ENCODE measurements at regions not wholly inside any gene's neighbourhood (a gene's known extent, or its start where the extent isn't known, plus 50 kb on each side); places are given as distances from the start of the nearest gene placed in this dataset.

DNA sequence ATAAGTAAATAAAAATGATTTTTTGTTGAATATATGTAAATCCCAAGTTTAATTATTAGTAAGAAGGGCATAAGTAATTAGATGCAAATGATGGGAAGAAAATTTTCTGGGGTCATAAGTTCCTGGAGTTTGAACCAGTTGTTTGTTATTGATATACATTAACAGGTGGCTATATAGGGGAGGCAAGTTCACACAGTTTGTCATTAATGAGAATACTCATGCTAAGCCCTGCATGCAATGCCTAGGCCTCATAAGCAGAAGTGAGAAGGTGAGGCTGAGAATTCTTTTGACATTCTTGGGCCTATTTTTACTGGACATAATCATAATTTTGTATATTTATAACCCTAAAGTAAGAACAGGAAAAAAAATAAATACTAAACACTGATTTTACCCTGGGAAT lies 1210.7 kb upstream of the PCDH9 start:
- POLR2A ChIA-PET = no interaction called here
- Mint-ChIP-seq H3K27ac (no peak overlapping the region), H3K4me3 (no peak overlapping the region), H3K36me3 (no peaks in the 10 kb centered on the region), H3K9me3 (peaks cover 2% of the 10 kb centered on the region), H3K27me3 (no peaks in the 10 kb centered on the region), H3K4me1 (no peaks in the 10 kb centered on the region)
- ATAC-seq (ENCODE audit: low read depth) (no peak), DNase-seq (no peak)

DNA sequence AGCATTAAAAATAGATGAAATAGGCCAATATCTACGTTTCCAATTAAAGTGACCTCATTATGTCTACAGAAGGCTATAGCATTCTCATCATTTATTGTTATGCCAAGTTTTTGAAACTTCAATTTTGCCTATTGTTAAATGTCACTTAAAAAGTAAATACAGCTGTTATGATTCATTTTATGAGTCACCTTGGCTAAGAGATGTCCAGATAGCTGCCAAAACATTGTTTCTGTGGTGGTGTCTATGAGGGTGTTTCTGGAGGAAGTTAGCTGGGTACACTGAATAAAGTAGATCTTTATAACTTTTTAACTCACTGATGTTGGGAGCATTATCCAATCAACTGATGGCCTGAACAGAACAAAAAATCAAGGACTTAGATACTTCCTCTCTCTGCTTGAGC lies 1209.7 kb upstream of the PCDH9 start:
- no peak overlapping the region for H3K4me3 Mint-ChIP-seq
- H3K27me3 Mint-ChIP-seq = no peaks in the 10 kb centered on the region
- peaks cover 2% of the 10 kb centered on the region for H3K9me3 Mint-ChIP-seq
- POLR2A ChIA-PET = no interaction called here
- H3K36me3 Mint-ChIP-seq = no peaks in the 10 kb centered on the region
- H3K27ac Mint-ChIP-seq = no peak overlapping the region
- H3K4me1 Mint-ChIP-seq = no peaks in the 10 kb centered on the region
- ATAC-seq (ENCODE audit: low read depth) (no peak), DNase-seq (no peak)

DNA sequence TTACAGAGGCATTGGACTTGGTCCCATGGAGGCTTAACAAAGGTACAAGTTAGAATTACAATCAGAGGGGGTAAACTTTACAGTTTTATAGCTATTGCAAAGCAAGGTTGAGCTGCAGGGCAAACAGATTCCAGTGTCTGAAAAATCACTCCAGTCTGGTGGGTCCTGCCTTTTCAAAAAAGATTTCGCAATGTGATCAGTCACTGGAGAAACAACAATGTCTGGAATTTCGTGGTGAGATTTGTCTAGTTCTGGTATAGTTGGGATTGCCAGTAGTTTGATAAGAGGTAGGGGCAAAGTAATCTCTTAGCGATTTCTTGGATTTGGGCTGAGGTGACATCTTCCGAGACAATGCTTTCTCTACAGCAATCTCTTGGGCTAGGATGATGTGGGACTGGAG lies 1198.2 kb upstream of the PCDH9 start:
- Mint-ChIP-seq H3K9me3 (peaks cover 4% of the 10 kb centered on the region), H3K4me1 (no peaks in the 10 kb centered on the region), H3K27ac (no peak overlapping the region), H3K36me3 (no peaks in the 10 kb centered on the region), H3K4me3 (no peak overlapping the region), H3K27me3 (no peaks in the 10 kb centered on the region)
- POLR2A ChIA-PET = no interaction called here
- DNase-seq (no peak), ATAC-seq (ENCODE audit: low read depth) (no peak)

DNA sequence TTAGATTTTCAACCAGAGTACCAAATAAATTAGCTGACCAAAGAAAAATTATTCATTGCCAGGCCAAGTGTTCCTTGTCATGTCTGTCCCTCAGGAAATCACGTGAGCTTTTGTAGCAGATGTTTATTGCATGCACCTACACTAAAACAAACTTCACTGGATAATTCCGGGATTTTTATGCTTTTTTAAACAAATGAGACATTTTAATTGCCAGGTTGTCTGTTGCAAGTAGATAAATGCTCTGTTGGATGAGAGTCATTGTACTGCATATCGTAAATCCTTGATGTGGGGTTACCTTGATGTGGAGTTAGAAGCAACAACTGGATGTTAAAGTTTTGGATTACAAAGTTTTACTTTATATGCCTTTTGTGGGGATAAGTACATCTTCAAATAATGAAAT lies 1187.7 kb upstream of the PCDH9 start:
- no peaks in the 10 kb centered on the region for H3K36me3 Mint-ChIP-seq
- H3K4me1 Mint-ChIP-seq = no peaks in the 10 kb centered on the region
- peaks cover 10% of the 10 kb centered on the region for H3K9me3 Mint-ChIP-seq
- DNase-seq = no peak
- H3K4me3 Mint-ChIP-seq = no peak overlapping the region
- H3K27ac Mint-ChIP-seq = no peak overlapping the region
- no peaks in the 10 kb centered on the region for H3K27me3 Mint-ChIP-seq
- no peak for ATAC-seq (ENCODE audit: low read depth)
- POLR2A ChIA-PET = no interaction called here

DNA sequence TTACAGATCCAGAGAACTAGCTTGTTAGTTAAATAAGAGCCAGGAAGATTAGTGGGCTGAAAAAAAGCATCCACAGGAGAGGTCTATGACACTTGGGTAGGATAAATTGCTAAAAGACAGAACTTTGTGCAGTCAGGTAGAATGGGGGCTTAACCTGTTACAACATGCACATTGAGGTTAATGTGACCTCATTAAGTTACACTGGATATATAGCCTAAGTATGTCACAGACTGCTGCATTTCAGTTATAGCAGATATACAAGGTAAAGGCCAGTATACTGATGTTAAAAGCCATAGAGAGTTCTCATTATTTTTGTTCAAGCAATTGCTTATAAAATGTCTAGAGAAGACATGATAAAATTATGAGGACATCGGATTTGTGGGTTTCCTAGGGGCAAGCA lies 1179.9 kb upstream of the PCDH9 start:
- no peak overlapping the region for H3K27ac Mint-ChIP-seq
- POLR2A ChIA-PET = no interaction called here
- no peaks in the 10 kb centered on the region for H3K27me3 Mint-ChIP-seq
- H3K36me3 Mint-ChIP-seq = no peaks in the 10 kb centered on the region
- no peak for DNase-seq
- H3K4me3 Mint-ChIP-seq = no peak overlapping the region
- peaks cover 7% of the 10 kb centered on the region for H3K9me3 Mint-ChIP-seq
- ATAC-seq (ENCODE audit: low read depth) = no peak
- no peaks in the 10 kb centered on the region for H3K4me1 Mint-ChIP-seq

DNA sequence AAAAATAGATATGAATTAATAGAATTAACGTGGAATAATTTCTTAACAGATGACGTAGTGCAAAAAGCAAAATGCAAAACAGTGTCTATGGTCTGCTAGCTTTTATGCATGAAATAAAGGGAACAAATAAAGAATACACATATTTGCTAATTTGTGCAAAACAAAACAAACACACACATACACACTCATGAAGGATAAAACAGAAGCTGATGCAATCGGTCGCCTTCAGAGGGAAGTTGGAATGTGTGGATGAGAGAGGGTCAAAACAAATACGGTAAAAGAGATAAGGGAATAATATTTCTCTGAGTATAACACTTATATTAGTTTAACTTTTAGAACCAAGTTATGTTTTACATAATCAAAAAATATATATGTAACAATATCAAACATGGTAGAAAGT lies 1160.9 kb upstream of the PCDH9 start:
- Mint-ChIP-seq H3K4me3 (no peak overlapping the region), H3K27ac (no peak overlapping the region), H3K27me3 (no peaks in the 10 kb centered on the region), H3K4me1 (no peaks in the 10 kb centered on the region), H3K9me3 (peaks cover 7% of the 10 kb centered on the region), H3K36me3 (no peaks in the 10 kb centered on the region)
- ATAC-seq (ENCODE audit: low read depth) = no peak
- POLR2A ChIA-PET = no interaction called here
- DNase-seq = no peak

DNA sequence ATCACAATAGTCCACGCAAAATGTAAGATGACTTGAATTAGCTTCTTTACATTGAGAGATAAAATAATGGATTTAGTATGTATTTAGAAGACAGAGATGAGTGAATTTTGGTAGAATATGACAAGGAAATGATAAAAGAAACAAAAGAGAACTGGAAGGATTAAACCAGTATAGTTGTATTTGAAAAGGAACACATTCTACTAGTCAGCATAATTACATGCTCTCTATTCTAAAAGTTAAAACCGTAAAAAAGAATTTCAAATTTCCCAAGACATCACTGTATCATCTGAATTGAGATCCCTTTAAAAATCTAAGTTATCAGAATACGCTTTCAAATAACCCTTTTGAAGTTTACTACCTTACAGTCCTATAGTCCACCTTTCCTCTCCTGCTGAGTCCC lies 1156.7 kb upstream of the PCDH9 start:
- no peak overlapping the region for H3K27ac Mint-ChIP-seq
- no peaks in the 10 kb centered on the region for H3K27me3 Mint-ChIP-seq
- ATAC-seq (ENCODE audit: low read depth) (no peak), DNase-seq (no peak)
- H3K9me3 Mint-ChIP-seq = peaks cover 6% of the 10 kb centered on the region
- POLR2A ChIA-PET = no interaction called here
- no peak overlapping the region for H3K4me3 Mint-ChIP-seq
- no peaks in the 10 kb centered on the region for H3K4me1 Mint-ChIP-seq
- no peaks in the 10 kb centered on the region for H3K36me3 Mint-ChIP-seq

DNA sequence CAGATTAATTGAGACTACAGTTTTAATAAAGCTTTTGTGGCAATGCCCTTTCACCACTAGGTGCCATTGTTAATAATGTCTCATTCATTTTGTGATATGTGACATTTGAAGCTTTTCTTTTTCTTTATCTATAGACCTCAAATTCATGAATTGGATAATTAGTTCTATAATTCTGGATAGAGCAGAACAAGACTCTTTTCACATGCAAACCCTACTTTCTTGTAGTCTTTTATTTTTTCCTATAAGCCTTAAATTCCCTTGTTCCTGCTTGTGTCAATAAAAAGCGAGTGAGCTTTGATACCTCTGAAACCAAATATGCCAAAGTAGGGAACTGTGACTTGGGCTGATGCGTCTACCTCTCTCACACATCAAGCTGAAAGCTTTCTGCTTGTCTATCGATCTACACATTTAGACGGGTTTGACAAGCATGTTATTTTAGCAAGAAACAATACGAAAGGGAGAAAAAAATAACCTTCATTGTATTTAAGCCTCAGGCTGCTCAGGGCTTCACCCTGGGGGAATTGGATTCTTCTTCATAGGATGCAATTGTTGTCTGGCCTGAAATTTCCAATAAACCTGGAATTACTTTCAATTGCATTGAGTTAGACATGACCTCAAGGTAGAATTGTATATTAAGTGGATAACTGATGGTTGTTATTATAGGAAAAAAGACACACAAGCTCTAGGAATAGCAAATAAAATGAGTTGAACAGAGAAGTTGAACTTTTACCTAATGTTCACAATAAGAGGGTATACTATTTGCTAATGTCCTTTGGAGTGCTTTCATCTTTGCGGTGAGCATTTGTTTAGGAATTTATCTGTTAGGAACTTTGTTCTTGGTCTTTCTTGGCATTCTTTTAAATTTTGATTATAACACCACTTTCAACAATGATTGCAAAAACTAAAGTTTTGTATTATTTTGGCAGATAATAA lies 1150.2 kb upstream of the PCDH9 start:
- DNase-seq = no peak
- Mint-ChIP-seq H3K36me3 (no peaks in the 10 kb centered on the region), H3K9me3 (peaks cover 2% of the 10 kb centered on the region), H3K4me1 (no peaks in the 10 kb centered on the region), H3K4me3 (no peak overlapping the region), H3K27me3 (no peaks in the 10 kb centered on the region), H3K27ac (no peak overlapping the region)
- ATAC-seq (ENCODE audit: low read depth) = no peak
- POLR2A ChIA-PET = no interaction called here

DNA sequence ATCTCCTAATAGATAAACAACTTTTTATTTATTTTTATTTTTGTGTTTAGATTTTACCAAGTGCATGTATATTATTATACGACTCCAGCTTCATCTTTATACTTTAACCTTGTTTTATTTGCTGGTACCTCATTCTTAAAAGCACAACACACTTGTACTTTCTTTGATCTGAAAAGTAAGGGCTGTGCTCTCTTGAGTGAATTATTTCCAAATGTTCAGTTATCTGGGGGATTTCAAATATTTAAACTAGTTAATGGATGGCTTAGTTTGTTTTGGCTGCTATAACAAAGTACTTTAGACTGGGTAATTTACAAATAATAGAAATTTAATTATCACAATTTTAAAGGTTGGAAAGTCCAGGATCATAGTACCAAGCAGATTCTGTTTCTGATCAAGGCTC lies 1148.2 kb upstream of the PCDH9 start:
- ATAC-seq (ENCODE audit: low read depth) = no peak
- Mint-ChIP-seq H3K9me3 (peaks cover 2% of the 10 kb centered on the region), H3K27ac (no peak overlapping the region), H3K4me1 (no peaks in the 10 kb centered on the region), H3K27me3 (no peaks in the 10 kb centered on the region), H3K4me3 (no peak overlapping the region), H3K36me3 (no peaks in the 10 kb centered on the region)
- POLR2A ChIA-PET = no interaction called here
- DNase-seq = no peak

DNA sequence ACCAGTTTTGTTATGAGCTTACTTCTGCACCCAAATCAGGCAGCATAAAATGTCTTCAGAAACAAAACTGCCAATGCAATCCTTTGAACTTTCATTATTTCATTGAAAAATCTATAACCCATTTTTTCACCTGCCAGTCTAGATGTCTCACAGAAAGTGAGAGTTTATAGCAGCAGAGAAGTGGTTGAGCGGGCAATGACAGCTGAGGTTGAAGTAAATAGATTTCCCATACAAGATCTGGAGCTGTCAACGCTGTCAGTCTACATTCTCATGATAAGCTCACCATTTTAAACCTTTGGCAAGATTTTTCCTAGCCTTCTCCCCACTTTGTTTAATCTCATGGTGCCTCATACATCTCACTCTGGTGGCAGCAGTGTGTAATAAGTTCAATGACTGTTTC lies 1144.9 kb upstream of the PCDH9 start:
- Mint-ChIP-seq H3K27ac (no peak overlapping the region), H3K9me3 (peaks cover 4% of the 10 kb centered on the region), H3K4me1 (no peaks in the 10 kb centered on the region), H3K36me3 (no peaks in the 10 kb centered on the region), H3K4me3 (no peak overlapping the region), H3K27me3 (no peaks in the 10 kb centered on the region)
- DNase-seq = no peak
- no peak for ATAC-seq (ENCODE audit: low read depth)
- POLR2A ChIA-PET = no interaction called here

DNA sequence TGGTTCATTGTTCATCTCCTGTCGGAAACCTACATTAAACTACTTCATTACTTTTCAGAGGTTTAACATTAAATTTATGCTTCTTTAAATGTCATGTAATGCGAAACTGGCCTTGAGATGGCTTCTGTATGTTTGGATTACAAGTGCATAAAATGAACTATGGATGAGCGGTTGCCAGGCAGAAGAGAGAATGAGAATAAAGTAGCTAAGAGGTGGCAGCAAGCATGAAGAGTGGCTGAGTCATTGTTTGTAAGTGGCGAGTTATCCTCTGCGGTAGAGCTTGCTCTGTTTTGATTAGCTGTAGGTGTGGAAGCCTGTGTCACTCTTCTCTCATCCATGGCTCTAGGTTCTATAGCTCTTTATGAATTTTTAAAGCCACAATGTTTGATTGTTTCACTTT lies 1139.6 kb upstream of the PCDH9 start:
- Mint-ChIP-seq H3K27me3 (no peaks in the 10 kb centered on the region), H3K27ac (no peak overlapping the region), H3K36me3 (no peaks in the 10 kb centered on the region), H3K4me3 (no peak overlapping the region), H3K4me1 (no peaks in the 10 kb centered on the region), H3K9me3 (peaks cover 16% of the 10 kb centered on the region)
- POLR2A ChIA-PET = no interaction called here
- ATAC-seq (ENCODE audit: low read depth) (no peak), DNase-seq (no peak)

DNA sequence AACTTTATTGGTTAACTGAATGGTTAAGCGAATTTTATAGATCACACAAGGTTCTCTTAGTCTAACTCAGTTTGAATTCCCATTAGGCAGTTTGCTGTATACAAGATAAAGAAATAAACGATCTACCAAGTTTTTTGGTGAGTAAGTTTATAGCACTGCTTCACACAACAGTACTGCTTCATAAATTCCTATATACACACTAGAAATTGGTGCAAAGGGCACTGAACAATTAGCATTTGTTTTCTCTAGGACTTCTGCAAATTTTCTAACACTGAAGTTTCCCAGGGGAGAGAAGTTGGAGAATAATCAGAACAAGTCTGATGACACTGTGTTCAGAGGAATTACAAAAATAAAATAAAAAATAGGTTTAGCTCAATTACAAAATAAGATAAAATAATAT lies 1138.8 kb upstream of the PCDH9 start:
- Mint-ChIP-seq H3K9me3 (peaks cover 20% of the 10 kb centered on the region), H3K27ac (no peak overlapping the region), H3K4me3 (no peak overlapping the region), H3K4me1 (no peaks in the 10 kb centered on the region), H3K36me3 (no peaks in the 10 kb centered on the region), H3K27me3 (no peaks in the 10 kb centered on the region)
- ATAC-seq (ENCODE audit: low read depth) = no peak
- no peak for DNase-seq
- POLR2A ChIA-PET = no interaction called here

DNA sequence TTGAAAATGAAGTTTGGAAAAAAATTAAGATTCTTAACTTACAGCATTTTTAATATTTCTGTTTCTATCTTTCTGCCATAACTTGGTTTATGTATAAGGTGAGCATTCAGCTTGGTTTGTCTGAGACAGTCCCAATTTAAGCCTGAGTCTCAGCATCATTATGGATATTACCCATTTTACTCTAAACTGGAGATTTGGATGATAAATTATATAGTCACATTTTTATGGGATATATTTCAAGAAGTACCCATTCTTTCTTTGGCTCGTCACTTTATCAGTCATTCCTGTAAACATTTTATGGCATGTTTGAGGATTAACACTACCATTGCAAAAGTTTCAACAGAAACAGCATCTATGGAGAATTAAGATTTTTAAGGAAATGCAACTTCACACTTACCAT lies 1129.0 kb upstream of the PCDH9 start:
- H3K36me3 Mint-ChIP-seq = no peaks in the 10 kb centered on the region
- no peaks in the 10 kb centered on the region for H3K27me3 Mint-ChIP-seq
- ATAC-seq (ENCODE audit: low read depth) = no peak
- peaks cover 2% of the 10 kb centered on the region for H3K9me3 Mint-ChIP-seq
- DNase-seq = no peak
- H3K4me3 Mint-ChIP-seq = no peak overlapping the region
- POLR2A ChIA-PET = no interaction called here
- H3K27ac Mint-ChIP-seq = no peak overlapping the region
- H3K4me1 Mint-ChIP-seq = no peaks in the 10 kb centered on the region

DNA sequence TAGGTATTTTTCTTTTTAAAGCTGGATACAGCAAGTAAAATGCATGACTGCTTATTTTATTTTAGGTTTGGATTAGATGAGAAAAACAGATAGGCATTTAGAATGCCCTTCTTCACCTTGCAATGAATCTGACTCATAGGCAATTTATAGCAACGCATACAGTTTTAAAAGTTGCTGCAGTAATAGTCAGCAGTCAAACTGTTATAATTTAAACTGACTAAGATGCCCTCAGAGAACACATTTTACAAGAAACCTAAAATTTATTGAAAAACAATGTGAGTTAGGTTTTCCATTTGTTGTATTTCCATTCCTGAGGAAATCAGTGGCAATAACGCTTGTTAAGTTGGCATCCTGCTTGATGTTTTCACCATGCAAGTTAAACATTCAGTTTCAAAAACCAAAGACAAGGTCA lies 1128.2 kb upstream of the PCDH9 start:
- Mint-ChIP-seq H3K4me1 (no peaks in the 10 kb centered on the region), H3K4me3 (no peak overlapping the region), H3K36me3 (no peaks in the 10 kb centered on the region), H3K27ac (no peak overlapping the region), H3K27me3 (no peaks in the 10 kb centered on the region), H3K9me3 (peaks cover 2% of the 10 kb centered on the region)
- no peak for DNase-seq
- POLR2A ChIA-PET = no interaction called here
- no peak for ATAC-seq (ENCODE audit: low read depth)

DNA sequence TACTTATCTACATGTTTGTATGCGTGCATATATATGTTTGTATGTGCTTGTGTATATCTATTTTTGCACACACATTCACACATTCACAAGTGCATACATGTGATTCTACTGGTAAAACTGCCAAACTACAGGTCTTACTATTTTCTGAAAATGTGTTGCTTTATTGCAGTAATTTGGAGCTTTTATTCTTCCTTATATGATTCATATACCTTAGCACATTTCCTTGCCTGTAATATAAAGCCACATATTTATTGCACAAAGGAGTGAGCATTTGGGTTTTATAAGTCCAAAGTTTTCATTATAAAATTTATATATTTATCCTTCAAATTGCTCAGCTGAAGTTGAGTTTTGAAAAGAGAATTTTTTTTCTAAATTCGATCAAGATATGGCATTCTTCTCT lies 1120.4 kb upstream of the PCDH9 start:
- H3K36me3 Mint-ChIP-seq = no peaks in the 10 kb centered on the region
- no peaks in the 10 kb centered on the region for H3K4me1 Mint-ChIP-seq
- POLR2A ChIA-PET = no interaction called here
- DNase-seq = no peak
- H3K4me3 Mint-ChIP-seq = no peak overlapping the region
- ATAC-seq (ENCODE audit: low read depth) = no peak
- H3K27me3 Mint-ChIP-seq = no peaks in the 10 kb centered on the region
- H3K9me3 Mint-ChIP-seq = no peaks in the 10 kb centered on the region
- H3K27ac Mint-ChIP-seq = no peak overlapping the region
